Loucy (cell line): ENCODE measurements at regions not wholly inside any gene's neighbourhood (a gene's known extent, or its start where the extent isn't known, plus 50 kb on each side); places are given as distances from the start of the nearest gene placed in this dataset.

Source experiments
- CTCF ChIP-seq: fragments of 200-600 bp; sonication (generic); conservative IDR thresholded peaks from 2 replicates; pipeline ENCODE4 v1.5.1; 2014; ENCODE audit warnings: mild to moderate bottlenecking, antibody characterized with exemption, low read length
- EZH2phosphoT487 ChIP-seq: fragments of 200-600 bp; IDR thresholded peaks from 2 replicates; pipeline ENCODE4 v1.6.1; 2018; ENCODE audit warnings: antibody characterized with exemption, mild to moderate bottlenecking, moderate library complexity, borderline replicate concordance

GRCh38 chr11:23314162-23314561, 453.9 kb upstream of the CCDC179 start:
- TF ChIP-seq CTCF: no peak
- TF ChIP-seq EZH2phosphoT487: no peak
